HCT116 (cell line): ENCODE measurements at regions not wholly inside any gene's neighbourhood (a gene's known extent, or its start where the extent isn't known, plus 50 kb on each side); places are given as distances from the start of the nearest gene placed in this dataset.

Source experiments
- CBX3 ChIP-seq: IDR thresholded peaks from 2 replicates; pipeline ENCODE4 v1.6.1; 2012; ENCODE audit warnings: low read depth
- EZH2phosphoT487 ChIP-seq: fragments of 200-600 bp; IDR thresholded peaks from 2 replicates; pipeline ENCODE4 v1.6.1; 2018; ENCODE audit warnings: antibody characterized with exemption, borderline replicate concordance
- POLR2A ChIP-seq: IDR thresholded peaks from 2 replicates; pipeline ENCODE4 v1.7.0; 2011; ENCODE audit warnings: borderline replicate concordance; ENCODE audit not compliant: insufficient read depth, insufficient read length; ENCODE audit errors: extremely low read depth
- POLR2AphosphoS5 ChIP-seq: IDR thresholded peaks from 2 replicates; pipeline ENCODE4 v1.6.1; 2011; ENCODE audit warnings: mild to moderate bottlenecking, low read depth, low read length, moderate library complexity
- RAD21 ChIP-seq: IDR thresholded peaks from 2 replicates; pipeline ENCODE4 v1.6.1; 2012; ENCODE audit warnings: low read depth, mild to moderate bottlenecking
- SP1 ChIP-seq: IDR thresholded peaks from 2 replicates; pipeline ENCODE4 v1.6.1; 2012; ENCODE audit warnings: low read depth
- TF ChIP-seq, protein P1 (sequence below), 3 experiments: fragments of 200-600 bp in 1 of 3; sonication (generic) in 1 of 3; IDR thresholded peaks in 2 of 3; conservative IDR thresholded peaks in 1 of 3; 2 replicates each; pipeline ENCODE4 v1.5.1; 2012 to 2017; ENCODE audit warnings: low read depth in 2 of 3, low read length in 2 of 3, antibody characterized with exemption in 1 of 3, borderline replicate concordance in 1 of 3, control low read depth in 1 of 3, mild to moderate bottlenecking in 1 of 3, mixed read lengths in 1 of 3, mixed run types in 1 of 3, moderate library complexity in 1 of 3; ENCODE audit not compliant: insufficient read depth in 1 of 3

GRCh38 chr17:437545-437944 lies 84.9 kb upstream of the RPH3AL start:
- TF ChIP-seq SP1 = no peak
- no peak for TF ChIP-seq RAD21
- TF ChIP-seq, protein P1, sequence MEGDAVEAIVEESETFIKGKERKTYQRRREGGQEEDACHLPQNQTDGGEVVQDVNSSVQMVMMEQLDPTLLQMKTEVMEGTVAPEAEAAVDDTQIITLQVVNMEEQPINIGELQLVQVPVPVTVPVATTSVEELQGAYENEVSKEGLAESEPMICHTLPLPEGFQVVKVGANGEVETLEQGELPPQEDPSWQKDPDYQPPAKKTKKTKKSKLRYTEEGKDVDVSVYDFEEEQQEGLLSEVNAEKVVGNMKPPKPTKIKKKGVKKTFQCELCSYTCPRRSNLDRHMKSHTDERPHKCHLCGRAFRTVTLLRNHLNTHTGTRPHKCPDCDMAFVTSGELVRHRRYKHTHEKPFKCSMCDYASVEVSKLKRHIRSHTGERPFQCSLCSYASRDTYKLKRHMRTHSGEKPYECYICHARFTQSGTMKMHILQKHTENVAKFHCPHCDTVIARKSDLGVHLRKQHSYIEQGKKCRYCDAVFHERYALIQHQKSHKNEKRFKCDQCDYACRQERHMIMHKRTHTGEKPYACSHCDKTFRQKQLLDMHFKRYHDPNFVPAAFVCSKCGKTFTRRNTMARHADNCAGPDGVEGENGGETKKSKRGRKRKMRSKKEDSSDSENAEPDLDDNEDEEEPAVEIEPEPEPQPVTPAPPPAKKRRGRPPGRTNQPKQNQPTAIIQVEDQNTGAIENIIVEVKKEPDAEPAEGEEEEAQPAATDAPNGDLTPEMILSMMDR (IDR thresholded peaks at IDR 0.05 in 2 of 3, conservative IDR thresholded peaks at IDR 0.05 in 1 of 3; ENCODE audit: borderline replicate concordance in 1 of 3, insufficient read depth in 1 of 3, low read depth in 2 of 3, low read length in 2 of 3) = no peak
- no peak for TF ChIP-seq POLR2AphosphoS5
- TF ChIP-seq CBX3 = no peak
- TF ChIP-seq EZH2phosphoT487 = no peak
- TF ChIP-seq POLR2A = no peak
